Lower leg skin (tissue), 4 donors: ENCODE measurements at regions not wholly inside any gene's neighbourhood (a gene's known extent, or its start where the extent isn't known, plus 50 kb on each side); places are given as distances from the start of the nearest gene placed in this dataset.

ENCODE experiments used
- DNase-seq, 2 donors: peaks; one replicate each; pipeline ENCODE4 v3.0.0-alpha.2; 2019; ENCODE audit warnings: low spot score in 2 of 2
- H3K4me3 ChIP-seq: fragments of 200-600 bp; sonication (generic); 2 replicates; pipeline ENCODE4 v1.5.1; 2017; ENCODE audit warnings: mild to moderate bottlenecking, low read depth; ENCODE audit not compliant: poor library complexity, severe bottlenecking
- CTCF ChIP-seq, 3 donors: fragments of 450-650 bp; IDR thresholded peaks; one replicate each; pipeline ENCODE4 v1.5.1; 2016; ENCODE audit warnings: antibody characterized with exemption in 3 of 3, mild to moderate bottlenecking in 3 of 3, moderate library complexity in 2 of 3
- POLR2A ChIP-seq, 2 donors: fragments of 450-650 bp; IDR thresholded peaks; one replicate each; pipeline ENCODE4 v1.6.1; 2016 to 2017; ENCODE audit warnings: antibody characterized with exemption in 2 of 2, mild to moderate bottlenecking in 1 of 2, moderate library complexity in 1 of 2
- WGBS, 2 donors: methylation state at CpG; one replicate each; pipeline ENCODE4 v1.1.5; 2018; 5-methylcytosine and 5-hydroxymethylcytosine counted together
- intact Hi-C: fragments of 100-400 bp; cut with DNase I; formaldehyde crosslinking; loops from one replicate; pipeline ENCODE4 v1.15.0; 2023; ENCODE audit warnings: low total_unique reads

- 35 to 36% methylated on average over 2 of the region's 2 CpGs for WGBS, 2 donors
- intact Hi-C loops, result no loop called here
- TF ChIP-seq POLR2A (IDR thresholded peaks at IDR 0.05), result no peak
- TF ChIP-seq CTCF (IDR thresholded peaks at IDR 0.05), result no peak
- no peak overlapping the region for H3K4me3 ChIP-seq
- no peak for DNase-seq
These were observed 538.5 kb downstream of the INHBA start for GRCh38 chr7:41164440-41164839.

GRCh38 chr7:41163991-41164390 lies 538.9 kb downstream of the INHBA start:
- WGBS, 2 donors, result 85 to 90% methylated on average over 3 of the region's 3 CpGs
- intact Hi-C loops, result no loop called here
- H3K4me3 ChIP-seq, result no peak overlapping the region
- TF ChIP-seq CTCF (IDR thresholded peaks at IDR 0.05), result no peak
- TF ChIP-seq POLR2A (IDR thresholded peaks at IDR 0.05), result no peak
- no peak for DNase-seq

GRCh38 chr7:41162612-41163011 lies 540.3 kb downstream of the INHBA start:
- no peak for TF ChIP-seq CTCF (IDR thresholded peaks at IDR 0.05)
- no peak for TF ChIP-seq POLR2A (IDR thresholded peaks at IDR 0.05)
- intact Hi-C loops, result no loop called here
- no peak for DNase-seq
- H3K4me3 ChIP-seq, result no peak overlapping the region
- WGBS, 2 donors, result 91 to 92% methylated on average over 4 of the region's 4 CpGs

- intact Hi-C loops, result no loop called here
- WGBS, 2 donors, result 93 to 94% methylated on average over 4 of the region's 4 CpGs
These were observed 541.8 kb downstream of the INHBA start for GRCh38 chr7:41161041-41161587.

GRCh38 chr7:41156268-41156667 lies 546.6 kb downstream of the INHBA start:
- intact Hi-C loops, result no loop called here
- DNase-seq, result no peak
- TF ChIP-seq POLR2A (IDR thresholded peaks at IDR 0.05), result no peak
- TF ChIP-seq CTCF (IDR thresholded peaks at IDR 0.05), result no peak
- H3K4me3 ChIP-seq, result no peak overlapping the region
- 67 to 80% methylated on average over 2 of the region's 2 CpGs for WGBS, 2 donors

More at GRCh38 chr7:41161041-41161587, 541.8 kb downstream of the INHBA start:
- no peak for DNase-seq
- no peak overlapping the region for H3K4me3 ChIP-seq
- TF ChIP-seq POLR2A (IDR thresholded peaks at IDR 0.05), result no peak
- TF ChIP-seq CTCF (IDR thresholded peaks at IDR 0.05), result no peak

GRCh38 chr7:41153268-41153667 lies 549.6 kb downstream of the INHBA start:
- no peak overlapping the region for H3K4me3 ChIP-seq
- TF ChIP-seq POLR2A (IDR thresholded peaks at IDR 0.05) (no peak), CTCF (IDR thresholded peaks at IDR 0.05) (no peak)
- intact Hi-C loops, result no loop called here
- no peak for DNase-seq
